B cell (primary cell): ENCODE measurements at regions not wholly inside any gene's neighbourhood (a gene's known extent, or its start where the extent isn't known, plus 50 kb on each side); places are given as distances from the start of the nearest gene placed in this dataset.

Source experiments
- EZH2 ChIP-seq: IDR thresholded peaks from 2 replicates; pipeline ENCODE4 v1.6.1; 2012; ENCODE audit warnings: borderline replicate concordance, low read depth, mild to moderate bottlenecking, moderate library complexity, low read length; ENCODE audit not compliant: insufficient read depth, poor library complexity, severe bottlenecking
- TF ChIP-seq, protein P1 (sequence below): fragments of 200-600 bp; IDR thresholded peaks from one replicate; pipeline ENCODE4 v1.8.0; 2022; ENCODE audit warnings: antibody characterized with exemption, mild to moderate bottlenecking

DNA sequence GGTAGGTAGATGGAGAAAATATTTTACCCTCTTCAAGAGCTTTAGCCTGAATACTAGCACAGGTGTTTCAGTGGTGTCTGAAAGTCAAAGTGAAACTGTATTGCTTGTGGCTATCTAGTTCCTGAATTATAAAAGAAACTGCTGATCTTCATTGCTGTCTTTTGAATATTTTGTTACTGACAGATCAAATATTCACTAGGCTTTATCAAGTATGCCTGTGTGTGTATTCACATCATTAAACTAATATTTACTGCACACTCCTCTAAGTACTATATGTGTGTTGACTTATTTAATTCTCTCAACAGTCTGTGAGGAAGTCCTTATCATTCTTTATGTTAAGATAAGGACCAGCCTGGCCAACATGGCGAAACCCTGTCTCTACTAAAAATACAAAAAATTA, 139.6 kb downstream of the SOCS6 start:
- TF ChIP-seq, protein P1, sequence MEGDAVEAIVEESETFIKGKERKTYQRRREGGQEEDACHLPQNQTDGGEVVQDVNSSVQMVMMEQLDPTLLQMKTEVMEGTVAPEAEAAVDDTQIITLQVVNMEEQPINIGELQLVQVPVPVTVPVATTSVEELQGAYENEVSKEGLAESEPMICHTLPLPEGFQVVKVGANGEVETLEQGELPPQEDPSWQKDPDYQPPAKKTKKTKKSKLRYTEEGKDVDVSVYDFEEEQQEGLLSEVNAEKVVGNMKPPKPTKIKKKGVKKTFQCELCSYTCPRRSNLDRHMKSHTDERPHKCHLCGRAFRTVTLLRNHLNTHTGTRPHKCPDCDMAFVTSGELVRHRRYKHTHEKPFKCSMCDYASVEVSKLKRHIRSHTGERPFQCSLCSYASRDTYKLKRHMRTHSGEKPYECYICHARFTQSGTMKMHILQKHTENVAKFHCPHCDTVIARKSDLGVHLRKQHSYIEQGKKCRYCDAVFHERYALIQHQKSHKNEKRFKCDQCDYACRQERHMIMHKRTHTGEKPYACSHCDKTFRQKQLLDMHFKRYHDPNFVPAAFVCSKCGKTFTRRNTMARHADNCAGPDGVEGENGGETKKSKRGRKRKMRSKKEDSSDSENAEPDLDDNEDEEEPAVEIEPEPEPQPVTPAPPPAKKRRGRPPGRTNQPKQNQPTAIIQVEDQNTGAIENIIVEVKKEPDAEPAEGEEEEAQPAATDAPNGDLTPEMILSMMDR = no peak
- no peak for TF ChIP-seq EZH2
